SU-DHL-6 (cell line): ENCODE measurements at regions not wholly inside any gene's neighbourhood (a gene's known extent, or its start where the extent isn't known, plus 50 kb on each side); places are given as distances from the start of the nearest gene placed in this dataset.

Source experiments
- H2AFZ ChIP-seq: fragments of 200-600 bp; sonication (generic); 2 replicates; pipeline ENCODE4 v1.6.1; 2014; ENCODE audit warnings: low read depth, mild to moderate bottlenecking, moderate library complexity, mixed read lengths, antibody characterized with exemption, low read length; ENCODE audit not compliant: severe bottlenecking
- H3F3A ChIP-seq: fragments of 200-600 bp; shearing (Covaris generic); 2 replicates; pipeline ENCODE4 v1.6.0; 2016; ENCODE audit warnings: antibody characterized with exemption, mild to moderate bottlenecking; ENCODE audit not compliant: insufficient read depth
- H3K27ac ChIP-seq: fragments of 200-600 bp; sonication (generic); 2 replicates; pipeline ENCODE4 v1.5.1; 2016; ENCODE audit warnings: low read depth, mild to moderate bottlenecking, low read length, moderate library complexity, mixed read lengths
- H3K27me3 ChIP-seq: fragments of 200-600 bp; sonication (generic), shearing (Covaris generic); 2 replicates; pipeline ENCODE4 v1.6.0; 2014; ENCODE audit warnings: mild to moderate bottlenecking, low read length
- H3K36me3 ChIP-seq: fragments of 200-600 bp; sonication (generic); 2 replicates; pipeline ENCODE4 v1.6.1; 2014; ENCODE audit warnings: mild to moderate bottlenecking, low read length, mixed read lengths
- H3K4me2 ChIP-seq: fragments of 300-600, 200-600 bp; shearing (Covaris generic), sonication (generic); 2 replicates; pipeline ENCODE4 v1.6.0; 2014; ENCODE audit warnings: low read length, low read depth, mild to moderate bottlenecking; ENCODE audit not compliant: poor library complexity, severe bottlenecking
- H3K4me3 ChIP-seq: fragments of 200-600 bp; sonication (generic); 2 replicates; pipeline ENCODE4 v1.5.1; 2014; ENCODE audit warnings: antibody characterized with exemption, low read length, mild to moderate bottlenecking, mixed read lengths; ENCODE audit not compliant: insufficient read depth, poor library complexity, severe bottlenecking
- H3K79me2 ChIP-seq: fragments of 200-600 bp; sonication (generic); 2 replicates; pipeline ENCODE4 v1.6.1; 2014; ENCODE audit warnings: mild to moderate bottlenecking, low read length, moderate library complexity; ENCODE audit not compliant: insufficient read depth
- H3K9ac ChIP-seq: fragments of 200-600 bp; sonication (generic); 2 replicates; pipeline ENCODE4 v1.7.0; 2014; ENCODE audit warnings: mild to moderate bottlenecking, low read length
- H3K9me2 ChIP-seq: fragments of 200-600 bp; sonication (generic); replicated peaks from 2 replicates; pipeline ENCODE4 v1.6.1; 2014; ENCODE audit warnings: low read length; ENCODE audit not compliant: insufficient read depth
- H3K9me3 ChIP-seq: fragments of 200-600 bp; sonication (generic); 2 replicates; pipeline ENCODE4 v1.6.1; 2014; ENCODE audit warnings: low read length, mixed read lengths; ENCODE audit not compliant: insufficient read depth
- H4K20me1 ChIP-seq: fragments of 200-600 bp; sonication (generic); 2 replicates; pipeline ENCODE4 v1.6.1; 2014; ENCODE audit warnings: low read depth, mild to moderate bottlenecking, antibody characterized with exemption, low read length, moderate library complexity, mixed read lengths
- EZH2phosphoT487 ChIP-seq: fragments of 200-600 bp; sonication (generic), shearing (Covaris generic); conservative IDR thresholded peaks from 2 replicates; pipeline ENCODE4 v1.6.1; 2018; ENCODE audit warnings: mild to moderate bottlenecking, antibody characterized with exemption, low read length, moderate library complexity, mixed read lengths
- TF ChIP-seq, protein P1 (sequence below): fragments of 200-600 bp; sonication (generic); IDR thresholded peaks from one replicate; pipeline ENCODE4 v1.5.1; 2017; ENCODE audit warnings: antibody characterized with exemption, mild to moderate bottlenecking, low read length, moderate library complexity; ENCODE audit not compliant: insufficient read depth, poor library complexity, severe bottlenecking

DNA sequence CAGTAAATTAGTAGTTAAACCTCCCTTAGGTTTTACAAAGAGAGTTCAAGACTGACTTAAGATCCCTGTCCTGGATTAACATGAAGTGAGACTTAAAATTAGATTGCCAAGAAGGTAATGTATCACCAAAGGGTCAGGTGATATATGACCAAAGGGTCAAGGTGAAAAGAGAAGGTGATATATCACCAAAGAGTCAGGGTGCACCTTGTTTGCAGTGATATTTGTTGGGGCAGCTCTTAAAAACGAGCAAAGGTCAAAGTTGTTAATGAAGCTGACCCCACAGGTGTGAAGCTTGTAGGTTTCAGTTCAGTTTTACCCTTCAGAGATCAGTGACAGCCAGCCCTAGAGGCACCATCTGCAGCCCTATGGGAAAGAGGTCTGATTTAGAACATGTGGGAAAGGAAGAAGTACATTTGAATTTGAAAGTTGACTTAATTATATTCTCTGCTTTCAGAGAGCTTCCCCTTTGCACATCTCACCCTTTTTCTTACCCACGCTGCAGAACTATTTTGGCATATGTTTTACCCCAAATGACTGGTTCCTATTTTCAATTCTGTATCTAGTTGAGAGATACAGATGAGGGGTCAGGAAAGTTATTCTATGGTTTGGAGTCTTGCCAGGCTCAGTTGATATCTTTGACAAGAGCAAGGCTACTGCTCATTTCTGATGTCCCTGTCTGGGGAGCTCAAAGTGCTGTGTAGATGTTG is 170.8 kb downstream of the S1PR1 start:
- Histone ChIP-seq H3K27me3 (no peaks in the 10 kb centered on the region), H3K9me3 (no peaks in the 10 kb centered on the region), H3K4me3 (no peak overlapping the region), H4K20me1 (no peaks in the 10 kb centered on the region), H3K36me3 (no peaks in the 10 kb centered on the region), H3K9me2 (no peaks in the 10 kb centered on the region), H3F3A (no peaks in the 10 kb centered on the region), H3K27ac (no peak overlapping the region), H2AFZ (no peak overlapping the region), H3K4me2 (peak overlapping the region; percentile 7), H3K79me2 (no peaks in the 10 kb centered on the region), H3K9ac (no peak overlapping the region)
- TF ChIP-seq, protein P1, sequence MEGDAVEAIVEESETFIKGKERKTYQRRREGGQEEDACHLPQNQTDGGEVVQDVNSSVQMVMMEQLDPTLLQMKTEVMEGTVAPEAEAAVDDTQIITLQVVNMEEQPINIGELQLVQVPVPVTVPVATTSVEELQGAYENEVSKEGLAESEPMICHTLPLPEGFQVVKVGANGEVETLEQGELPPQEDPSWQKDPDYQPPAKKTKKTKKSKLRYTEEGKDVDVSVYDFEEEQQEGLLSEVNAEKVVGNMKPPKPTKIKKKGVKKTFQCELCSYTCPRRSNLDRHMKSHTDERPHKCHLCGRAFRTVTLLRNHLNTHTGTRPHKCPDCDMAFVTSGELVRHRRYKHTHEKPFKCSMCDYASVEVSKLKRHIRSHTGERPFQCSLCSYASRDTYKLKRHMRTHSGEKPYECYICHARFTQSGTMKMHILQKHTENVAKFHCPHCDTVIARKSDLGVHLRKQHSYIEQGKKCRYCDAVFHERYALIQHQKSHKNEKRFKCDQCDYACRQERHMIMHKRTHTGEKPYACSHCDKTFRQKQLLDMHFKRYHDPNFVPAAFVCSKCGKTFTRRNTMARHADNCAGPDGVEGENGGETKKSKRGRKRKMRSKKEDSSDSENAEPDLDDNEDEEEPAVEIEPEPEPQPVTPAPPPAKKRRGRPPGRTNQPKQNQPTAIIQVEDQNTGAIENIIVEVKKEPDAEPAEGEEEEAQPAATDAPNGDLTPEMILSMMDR = no peak
- no peak for TF ChIP-seq EZH2phosphoT487

DNA sequence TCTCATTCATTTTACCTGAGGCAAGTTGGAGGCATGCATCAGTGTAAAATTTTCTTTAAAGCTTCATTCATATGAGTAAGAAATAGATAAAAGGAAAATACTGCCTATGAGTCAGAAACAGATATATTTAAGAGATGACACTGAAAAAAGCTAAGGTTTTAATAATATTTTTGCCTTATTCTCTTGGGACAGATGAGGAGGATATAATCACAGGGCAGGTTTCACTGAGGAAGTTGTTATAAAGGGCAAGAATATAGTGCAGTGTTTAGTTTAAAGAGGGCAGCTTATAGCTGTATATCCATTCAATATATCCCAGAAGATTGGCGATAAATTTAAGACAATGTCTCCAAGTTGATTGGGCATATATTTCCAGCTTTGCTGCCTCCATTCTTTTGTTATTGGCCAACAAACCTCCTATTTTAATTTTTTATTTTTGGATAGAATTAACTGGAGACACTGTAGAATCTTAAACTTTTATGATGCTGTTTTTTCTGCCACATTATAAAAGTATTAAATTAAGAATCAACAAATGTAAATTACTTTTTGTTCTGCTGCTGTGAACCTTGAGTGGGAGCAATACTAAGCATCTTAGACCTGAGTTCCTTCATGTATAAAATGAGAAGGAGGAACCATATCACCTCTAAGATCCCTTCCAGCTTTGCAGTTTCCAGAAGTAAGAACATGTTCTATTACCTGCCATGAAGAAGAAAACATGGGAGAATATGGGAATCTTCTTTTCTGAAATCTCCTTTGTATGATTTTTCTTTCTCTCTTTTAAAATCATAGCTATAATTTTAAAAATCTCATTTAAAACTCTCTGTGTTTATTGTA is 171.6 kb downstream of the S1PR1 start:
- H3K4me2 ChIP-seq = peak overlapping the region; percentile 7
- H3K27ac ChIP-seq = no peak overlapping the region
- no peaks in the 10 kb centered on the region for H3K9me2 ChIP-seq
- H3F3A ChIP-seq = no peaks in the 10 kb centered on the region
- no peak overlapping the region for H3K9ac ChIP-seq
- TF ChIP-seq, protein P1 = no peak
- no peak for TF ChIP-seq EZH2phosphoT487
- H3K4me3 ChIP-seq = no peak overlapping the region
- H3K79me2 ChIP-seq = no peaks in the 10 kb centered on the region
- H3K27me3 ChIP-seq = no peaks in the 10 kb centered on the region
- H3K36me3 ChIP-seq = no peaks in the 10 kb centered on the region
- H3K9me3 ChIP-seq = no peaks in the 10 kb centered on the region
- no peaks in the 10 kb centered on the region for H4K20me1 ChIP-seq
- H2AFZ ChIP-seq = no peak overlapping the region

DNA sequence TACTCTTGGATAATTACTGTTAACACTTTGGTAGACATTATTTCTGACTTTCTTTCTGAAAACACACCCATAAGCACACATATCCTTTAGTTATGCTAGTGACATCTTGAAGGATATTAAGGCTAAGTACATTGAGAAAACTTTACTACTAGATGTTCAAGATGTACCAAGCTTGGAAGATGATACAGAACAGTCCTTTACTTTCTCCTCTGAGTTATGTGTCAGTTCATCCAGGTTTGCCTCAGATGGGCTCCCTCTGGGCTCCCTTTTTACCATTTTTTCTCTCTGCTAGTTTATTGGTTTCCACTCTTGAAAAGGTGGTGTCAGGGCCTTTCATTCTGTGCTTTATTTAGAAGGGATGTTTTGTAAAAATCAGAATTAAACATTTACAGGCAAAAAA is 172.3 kb downstream of the S1PR1 start:
- Histone ChIP-seq H3K4me2 (peak overlapping the region; percentile 7), H4K20me1 (no peaks in the 10 kb centered on the region), H3K4me3 (no peak overlapping the region)

More for the DNA sequence above, 172.3 kb downstream of the S1PR1 start:
- Histone ChIP-seq H3K27me3 (no peaks in the 10 kb centered on the region), H3K79me2 (no peaks in the 10 kb centered on the region), H3F3A (no peaks in the 10 kb centered on the region), H3K9ac (no peak overlapping the region), H3K36me3 (no peaks in the 10 kb centered on the region), H3K27ac (no peak overlapping the region), H2AFZ (no peak overlapping the region), H3K9me3 (no peaks in the 10 kb centered on the region), H3K9me2 (no peaks in the 10 kb centered on the region)
- TF ChIP-seq, protein P1 = no peak
- no peak for TF ChIP-seq EZH2phosphoT487
